ENCODE measurements at regions not wholly inside any gene's neighbourhood (a gene's known extent, or its start where the extent isn't known, plus 50 kb on each side); places are given as distances from the start of the nearest gene placed in this dataset.
A peak's percentile ranks its signal among the peaks of the same experiment; 100 is the strongest.

- no peak overlapping the region for H3K27ac ChIP-seq
- no peak for TF ChIP-seq CTCF (conservative IDR thresholded peaks at IDR 0.05)
Observed at GRCh38 chr2:226435146-226435545, 364.5 kb downstream of the IRS1 start.

- no peak for TF ChIP-seq CTCF (conservative IDR thresholded peaks at IDR 0.05)
- H3K27ac ChIP-seq: no peak overlapping the region
Observed at GRCh38 chr2:226434702-226435101, 364.9 kb downstream of the IRS1 start.

- H3K27ac ChIP-seq: no peak overlapping the region
- no peak for TF ChIP-seq CTCF (conservative IDR thresholded peaks at IDR 0.05)
Observed at GRCh38 chr2:226431288-226431948, 368.2 kb downstream of the IRS1 start.

- no peak for TF ChIP-seq CTCF (conservative IDR thresholded peaks at IDR 0.05)
- H3K27ac ChIP-seq: peak overlapping the region; percentile 51; the same call in 1 of the 2 replicates
Observed at GRCh38 chr2:226429476-226429875, 370.1 kb downstream of the IRS1 start.

- TF ChIP-seq CTCF (conservative IDR thresholded peaks at IDR 0.05): no peak
- H3K27ac ChIP-seq: peak overlapping the region; percentile 51; the same call in 1 of the 2 replicates
Observed at GRCh38 chr2:226427538-226428307, 371.9 kb downstream of the IRS1 start.

GRCh38 chr2:226426292-226426736, 373.3 kb downstream of the IRS1 start:
- no peak for TF ChIP-seq CTCF (conservative IDR thresholded peaks at IDR 0.05)
- H3K27ac ChIP-seq: no peak overlapping the region

- H3K27ac ChIP-seq: peak overlapping the region; percentile 66; the same call in 1 of the 2 replicates
Observed at GRCh38 chr2:226424971-226425370, 374.6 kb downstream of the IRS1 start.

More at GRCh38 chr2:226424971-226425370, 374.6 kb downstream of the IRS1 start:
- TF ChIP-seq CTCF (conservative IDR thresholded peaks at IDR 0.05): no peak

Data from VCaP (cell line).